Muscle of leg (tissue), 3 donors: ENCODE measurements at regions not wholly inside any gene's neighbourhood (a gene's known extent, or its start where the extent isn't known, plus 50 kb on each side); places are given as distances from the start of the nearest gene placed in this dataset.

Experiments used
- DNase-seq: peaks from one replicate; pipeline ENCODE4 v3.0.0; 2013
- H3K27ac ChIP-seq: one replicate; pipeline ENCODE4 v1.5.1; 2013; ENCODE audit warnings: mild to moderate bottlenecking, low read length, control low read depth
- H3K27me3 ChIP-seq: one replicate; pipeline ENCODE4 v1.6.1; 2013; ENCODE audit warnings: low read length; ENCODE audit not compliant: control insufficient read depth, insufficient read depth
- H3K36me3 ChIP-seq: one replicate; pipeline ENCODE4 v1.6.1; 2013; ENCODE audit warnings: low read length; ENCODE audit not compliant: control insufficient read depth, insufficient read depth
- H3K4me1 ChIP-seq: one replicate; pipeline ENCODE4 v1.6.1; 2013; ENCODE audit warnings: low read length; ENCODE audit not compliant: control insufficient read depth, insufficient read depth
- H3K4me3 ChIP-seq: one replicate; pipeline ENCODE4 v1.5.1; 2013; ENCODE audit warnings: low read length, control low read depth
- H3K9me3 ChIP-seq: replicated peaks from 2 replicates; pipeline ENCODE4 v1.6.1; 2013; ENCODE audit warnings: low read depth, low read length; ENCODE audit not compliant: control insufficient read depth
- WGBS: methylation state at CpG from one replicate; pipeline ENCODE4 v1.1.5; 2013; ENCODE audit warnings: missing lambda C conversion rate; ENCODE audit not compliant: insufficient coverage; 5-methylcytosine and 5-hydroxymethylcytosine counted together

DNA sequence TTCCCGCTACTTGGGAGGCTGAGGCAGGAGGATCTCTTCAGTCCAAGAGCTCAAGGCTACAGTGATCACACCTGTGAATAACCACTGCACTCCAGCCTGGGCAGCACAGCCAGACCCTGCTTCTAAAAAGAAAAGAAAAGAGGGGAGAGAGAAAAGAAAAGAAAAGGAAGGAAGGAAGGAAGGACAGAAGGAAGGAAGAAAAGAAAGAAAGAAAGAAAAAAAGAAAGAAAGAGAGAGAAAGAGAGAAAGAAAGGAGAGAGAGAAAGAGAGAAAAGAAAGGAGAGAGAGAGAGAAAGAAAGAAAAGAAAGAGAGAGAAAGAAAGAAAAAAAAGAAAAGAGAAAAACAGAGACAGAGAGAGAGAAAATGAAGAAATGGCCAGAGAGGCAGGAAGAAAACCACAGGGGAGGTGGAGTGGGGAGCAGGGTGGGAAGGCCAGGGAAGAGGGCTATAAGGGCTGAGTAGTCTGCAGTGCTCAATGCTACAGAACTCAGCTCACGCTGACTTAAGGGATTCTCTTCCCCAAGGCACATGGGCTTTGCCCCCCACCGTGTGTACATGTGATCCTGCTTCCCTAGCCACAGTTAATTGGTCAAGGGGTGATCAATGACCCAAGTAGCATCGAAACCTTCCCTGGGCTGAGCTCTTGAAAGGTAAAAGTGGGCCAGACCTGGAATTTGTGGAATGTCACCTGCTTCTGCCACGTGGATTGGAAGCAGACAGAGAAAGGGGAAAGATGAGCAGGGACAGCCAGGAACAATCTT lies 90.4 kb upstream of the TMCC3 start:
- H3K36me3 ChIP-seq = no peaks in the 10 kb centered on the region
- H3K27ac ChIP-seq = no peak overlapping the region
- H3K4me3 ChIP-seq = no peak overlapping the region
- no peaks in the 10 kb centered on the region for H3K4me1 ChIP-seq
- no peak for DNase-seq
- no peaks in the 10 kb centered on the region for H3K27me3 ChIP-seq
- no peaks in the 10 kb centered on the region for H3K9me3 ChIP-seq
- WGBS = 28% methylated on average over 4 of the region's 5 CpGs

DNA sequence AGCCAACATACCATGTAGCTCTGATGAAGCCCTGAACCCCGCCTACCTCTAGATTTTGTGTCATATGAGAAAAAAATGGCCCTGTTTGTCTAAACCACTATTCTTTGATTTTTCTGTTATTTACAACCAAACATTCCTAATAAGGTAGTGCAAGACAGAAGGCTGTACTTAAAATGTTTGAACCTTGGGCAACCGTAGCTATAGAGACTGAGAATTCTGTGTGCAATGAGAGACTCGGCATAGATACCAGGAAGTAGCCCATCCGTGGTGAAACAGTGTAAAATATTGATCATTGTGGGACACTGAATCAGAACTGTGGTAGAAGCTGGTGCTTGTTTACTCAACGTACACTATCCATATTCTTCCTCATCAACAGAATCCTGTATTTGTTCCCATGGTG lies 86.5 kb upstream of the TMCC3 start:
- peaks cover 3% of the 10 kb centered on the region for H3K4me1 ChIP-seq
- H3K4me3 ChIP-seq = no peak overlapping the region
- no peak for DNase-seq
- H3K27ac ChIP-seq = no peak overlapping the region
- no peaks in the 10 kb centered on the region for H3K27me3 ChIP-seq
- H3K9me3 ChIP-seq = no peaks in the 10 kb centered on the region
- no peaks in the 10 kb centered on the region for H3K36me3 ChIP-seq
- WGBS = no CpG with 5 or more reads among the region's 5 CpGs

DNA sequence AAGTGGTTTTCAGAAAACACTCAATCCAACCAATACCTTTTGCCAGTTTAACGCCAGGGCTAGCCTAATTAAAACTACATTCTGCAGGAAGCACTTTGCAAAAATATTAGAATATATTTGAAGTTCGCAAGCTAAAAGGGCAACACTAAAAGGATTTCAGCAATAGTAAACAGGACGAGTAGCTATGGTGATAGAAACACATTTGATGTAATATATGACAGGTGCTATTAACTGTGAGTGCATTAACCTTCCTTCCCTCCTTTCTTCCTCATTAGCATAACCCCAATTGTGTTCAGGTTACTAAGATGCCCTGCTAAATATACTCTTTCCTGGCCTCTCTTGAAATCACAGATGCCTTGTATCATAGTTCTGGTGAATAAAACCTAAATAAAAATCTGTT lies 85.6 kb upstream of the TMCC3 start:
- no CpG with 5 or more reads among the region's 3 CpGs for WGBS
- H3K9me3 ChIP-seq = no peaks in the 10 kb centered on the region

DNA sequence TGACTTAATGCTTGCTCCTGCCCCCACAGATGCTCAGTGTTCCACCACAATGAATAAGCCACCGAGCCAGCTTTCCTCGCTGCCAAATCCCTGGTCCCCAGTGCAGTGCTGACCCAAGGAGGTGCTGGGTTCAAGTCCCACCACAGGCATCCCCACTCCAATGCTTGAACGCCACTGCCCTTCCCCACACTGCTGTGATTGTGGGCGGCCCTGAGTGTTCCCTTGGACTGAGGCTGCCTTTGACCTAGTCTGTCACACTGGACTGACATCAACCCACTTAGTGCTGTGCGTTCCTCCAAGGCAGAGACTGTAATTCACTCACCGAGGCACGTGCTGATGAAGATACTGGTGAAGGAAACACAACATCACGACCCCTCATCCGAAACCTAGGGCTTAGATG lies 83.4 kb upstream of the TMCC3 start:
- H3K27ac ChIP-seq = no peak overlapping the region
- DNase-seq = no peak
- H3K4me1 ChIP-seq = peaks cover 3% of the 10 kb centered on the region
- WGBS = 75% methylated on average over 4 of the region's 9 CpGs
- H3K36me3 ChIP-seq = no peaks in the 10 kb centered on the region
- H3K27me3 ChIP-seq = no peaks in the 10 kb centered on the region
- H3K4me3 ChIP-seq = no peak overlapping the region
- no peaks in the 10 kb centered on the region for H3K9me3 ChIP-seq

More for the DNA sequence above, 85.6 kb upstream of the TMCC3 start:
- DNase-seq = no peak
- Histone ChIP-seq H3K4me1 (peaks cover 3% of the 10 kb centered on the region), H3K4me3 (no peak overlapping the region), H3K27ac (no peak overlapping the region), H3K36me3 (no peaks in the 10 kb centered on the region), H3K27me3 (no peaks in the 10 kb centered on the region)

DNA sequence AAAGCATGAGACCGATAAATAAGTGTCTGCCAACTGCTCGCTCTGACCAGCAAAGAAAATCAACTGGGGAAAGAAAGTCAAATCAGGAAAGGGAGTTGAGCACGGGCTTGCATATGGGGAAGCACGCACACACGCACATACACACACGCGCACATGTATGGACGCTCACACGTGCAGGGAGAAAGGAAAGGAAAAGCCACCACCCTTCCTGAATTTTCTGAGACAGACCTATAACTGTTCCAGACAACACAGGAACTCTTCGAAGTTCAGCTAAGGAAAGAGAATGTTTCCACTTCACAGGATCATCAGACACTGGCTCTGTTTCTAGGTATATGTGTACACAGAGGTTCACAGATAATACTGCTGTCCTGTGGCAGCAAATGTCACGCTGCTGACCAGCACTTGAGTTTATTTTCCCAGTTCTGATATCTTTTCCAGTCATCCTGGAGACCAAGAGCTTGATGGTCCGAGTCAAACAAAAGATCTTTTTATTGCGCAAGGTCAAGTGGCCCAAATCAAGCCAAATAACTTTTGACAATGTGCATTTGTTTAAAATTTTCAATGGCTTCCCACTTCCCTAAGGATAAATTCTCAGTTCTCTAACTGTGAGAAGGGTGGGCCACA lies 82.1 kb upstream of the TMCC3 start:
- H3K27ac ChIP-seq = no peak overlapping the region

DNA sequence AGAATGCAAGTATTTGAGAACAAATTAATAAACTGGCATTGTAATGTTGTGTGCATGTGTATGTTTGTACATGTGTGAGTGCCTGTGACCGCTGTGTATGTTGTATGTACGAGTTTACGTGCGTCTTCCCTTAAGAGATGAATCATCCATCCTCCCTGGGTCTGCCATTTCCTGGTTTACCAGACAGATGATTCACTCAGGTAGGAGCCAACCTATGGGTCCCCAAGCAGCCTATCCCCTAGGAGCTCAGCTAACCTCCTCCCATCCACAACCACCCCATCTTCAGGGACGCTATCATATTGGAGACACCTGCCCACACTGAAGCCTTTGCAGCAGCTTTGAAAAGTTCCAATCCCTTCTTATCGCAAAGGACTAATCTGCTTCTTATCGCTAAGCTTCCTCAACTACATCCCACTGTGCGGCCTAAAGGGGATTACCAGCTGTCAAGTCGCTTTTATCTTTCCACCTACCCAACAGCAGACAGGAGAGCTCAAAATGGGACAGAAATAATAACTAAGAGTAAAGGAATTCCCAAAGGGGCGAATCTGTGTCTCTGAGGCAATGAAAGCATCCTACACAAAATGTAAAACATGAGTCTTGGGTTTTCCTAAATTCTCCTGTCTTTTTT lies 81.5 kb upstream of the TMCC3 start:
- Histone ChIP-seq H3K27ac (no peak overlapping the region), H3K27me3 (no peaks in the 10 kb centered on the region), H3K4me1 (peaks cover 3% of the 10 kb centered on the region), H3K4me3 (no peak overlapping the region), H3K36me3 (no peaks in the 10 kb centered on the region), H3K9me3 (no peaks in the 10 kb centered on the region)
- DNase-seq = no peak
- WGBS = 88% methylated on average over 2 of the region's 10 CpGs

More for the DNA sequence above, 82.1 kb upstream of the TMCC3 start:
- Histone ChIP-seq H3K4me1 (peaks cover 3% of the 10 kb centered on the region), H3K9me3 (no peaks in the 10 kb centered on the region), H3K4me3 (no peak overlapping the region), H3K27me3 (no peaks in the 10 kb centered on the region), H3K36me3 (no peaks in the 10 kb centered on the region)
- WGBS = 48% methylated on average over 4 of the region's 13 CpGs
- no peak for DNase-seq

GRCh38 chr12:94730847-94731246 lies 80.5 kb upstream of the TMCC3 start:
- Histone ChIP-seq H3K27ac (no peak overlapping the region), H3K4me3 (no peak overlapping the region), H3K27me3 (no peaks in the 10 kb centered on the region), H3K9me3 (no peaks in the 10 kb centered on the region), H3K4me1 (peaks cover 3% of the 10 kb centered on the region), H3K36me3 (no peaks in the 10 kb centered on the region)
- DNase-seq = no peak
- WGBS = no CpG with 5 or more reads among the region's 4 CpGs

DNA sequence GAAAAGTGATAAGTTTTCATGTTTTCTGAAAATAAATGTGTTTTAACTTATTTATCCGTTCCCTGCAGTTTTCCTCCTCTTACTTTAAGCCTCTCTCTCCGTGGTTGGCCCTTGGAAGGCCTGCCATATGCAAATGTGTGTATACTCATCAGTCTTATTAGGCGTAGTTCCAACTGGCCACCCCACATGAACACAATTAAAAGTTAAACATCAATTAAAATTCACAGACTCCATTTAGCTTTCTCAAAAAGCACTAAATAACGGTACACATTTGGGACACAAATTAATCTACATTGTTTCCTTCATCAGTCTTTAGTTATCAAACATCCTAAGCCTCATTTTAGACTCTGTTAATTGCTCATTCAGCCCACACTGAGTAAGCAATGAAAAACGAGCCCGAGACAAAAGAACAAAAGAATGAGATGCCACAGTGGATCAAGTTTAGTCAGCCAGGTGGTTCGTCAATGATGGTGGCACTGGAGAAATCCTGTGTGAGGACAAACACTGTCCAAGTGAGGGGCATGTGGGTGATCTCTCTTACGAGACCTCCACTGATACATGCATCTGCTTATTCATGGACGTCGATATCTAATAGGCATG lies 76.0 kb upstream of the TMCC3 start:
- Histone ChIP-seq H3K4me1 (no peaks in the 10 kb centered on the region), H3K4me3 (no peak overlapping the region), H3K9me3 (no peaks in the 10 kb centered on the region), H3K36me3 (no peaks in the 10 kb centered on the region), H3K27ac (no peak overlapping the region), H3K27me3 (no peaks in the 10 kb centered on the region)
- WGBS = 83% methylated on average over 6 of the region's 10 CpGs
- no peak for DNase-seq

DNA sequence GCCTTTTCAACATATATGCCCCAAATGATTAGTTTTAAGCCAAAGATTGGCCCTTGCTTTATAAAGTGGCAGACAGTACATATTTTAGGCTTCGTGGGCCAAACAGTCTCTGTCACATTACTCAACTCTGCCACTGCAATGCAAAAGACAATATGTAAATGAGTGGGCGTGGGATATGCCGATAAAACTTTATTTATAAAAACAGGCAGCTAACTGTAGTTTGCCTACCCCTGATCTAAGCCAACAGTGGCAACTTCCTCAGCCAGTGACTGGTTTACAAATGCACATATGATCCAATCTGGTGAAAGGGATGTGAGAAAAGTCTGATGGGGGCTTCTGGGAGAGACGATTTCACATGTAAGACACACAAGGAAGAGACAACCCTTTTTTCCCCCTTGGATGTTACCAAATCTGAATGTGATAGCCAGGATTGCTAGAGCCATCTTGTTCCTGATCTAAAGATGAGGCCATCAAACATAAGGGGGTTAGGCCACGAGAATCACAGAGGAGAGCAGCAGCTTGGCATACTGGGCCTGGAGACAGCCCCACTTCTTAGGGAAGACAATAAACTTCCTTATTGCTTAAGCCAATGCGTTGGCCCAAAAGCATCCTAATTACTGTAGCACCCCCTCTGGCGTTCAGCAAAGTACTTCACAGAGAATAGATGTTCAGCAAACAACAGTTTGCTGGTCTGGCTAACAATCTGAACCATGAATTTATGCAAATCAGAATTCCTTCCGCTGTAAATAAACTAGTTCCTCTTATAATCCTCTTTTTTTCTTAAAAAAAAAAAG lies 75.2 kb upstream of the TMCC3 start:
- no peaks in the 10 kb centered on the region for H3K4me1 ChIP-seq
- WGBS = 36% methylated on average over 2 of the region's 8 CpGs
- H3K27ac ChIP-seq = no peak overlapping the region
- H3K27me3 ChIP-seq = no peaks in the 10 kb centered on the region
- DNase-seq = peak; percentile 61
- H3K9me3 ChIP-seq = no peaks in the 10 kb centered on the region
- H3K36me3 ChIP-seq = no peaks in the 10 kb centered on the region
- no peak overlapping the region for H3K4me3 ChIP-seq
